ENCODE measurements at regions not wholly inside any gene's neighbourhood (a gene's known extent, or its start where the extent isn't known, plus 50 kb on each side); places are given as distances from the start of the nearest gene placed in this dataset. TPM values are rescaled to one million over a fixed set of nuclear protein-coding genes. Genes with fewer than 3 reads are reported as not detected.

MicroRNAs in the stretch of these regions (microRNA counts, 767-probe panel; counts per million panel counts)
- microRNA hsa-miR-663a = not detected

Small RNAs in the stretch of these regions (microRNA-seq; reads per million reads assigned to microRNA genes)
- gene MIR663A = not detected

Small RNAs in the stretch of these regions (small RNA-seq; reads per million reads assigned to genes)
- gene CFTRP1 (ENCODE audit: low replicate concordance) = not detected

All from GM23338 (cell line).